ENCODE measurements at regions not wholly inside any gene's neighbourhood (a gene's known extent, or its start where the extent isn't known, plus 50 kb on each side); places are given as distances from the start of the nearest gene placed in this dataset.

- TF ChIP-seq, protein P1, sequence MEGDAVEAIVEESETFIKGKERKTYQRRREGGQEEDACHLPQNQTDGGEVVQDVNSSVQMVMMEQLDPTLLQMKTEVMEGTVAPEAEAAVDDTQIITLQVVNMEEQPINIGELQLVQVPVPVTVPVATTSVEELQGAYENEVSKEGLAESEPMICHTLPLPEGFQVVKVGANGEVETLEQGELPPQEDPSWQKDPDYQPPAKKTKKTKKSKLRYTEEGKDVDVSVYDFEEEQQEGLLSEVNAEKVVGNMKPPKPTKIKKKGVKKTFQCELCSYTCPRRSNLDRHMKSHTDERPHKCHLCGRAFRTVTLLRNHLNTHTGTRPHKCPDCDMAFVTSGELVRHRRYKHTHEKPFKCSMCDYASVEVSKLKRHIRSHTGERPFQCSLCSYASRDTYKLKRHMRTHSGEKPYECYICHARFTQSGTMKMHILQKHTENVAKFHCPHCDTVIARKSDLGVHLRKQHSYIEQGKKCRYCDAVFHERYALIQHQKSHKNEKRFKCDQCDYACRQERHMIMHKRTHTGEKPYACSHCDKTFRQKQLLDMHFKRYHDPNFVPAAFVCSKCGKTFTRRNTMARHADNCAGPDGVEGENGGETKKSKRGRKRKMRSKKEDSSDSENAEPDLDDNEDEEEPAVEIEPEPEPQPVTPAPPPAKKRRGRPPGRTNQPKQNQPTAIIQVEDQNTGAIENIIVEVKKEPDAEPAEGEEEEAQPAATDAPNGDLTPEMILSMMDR (IDR thresholded peaks at IDR 0.05), result no peak
- TF ChIP-seq POLR2A (IDR thresholded peaks at IDR 0.05) (no peak), EP300 (IDR thresholded peaks at IDR 0.05) (no peak)
These were observed 309.0 kb downstream of the GPAM start for GRCh38 chr10:111874576-111874975.
